ENCODE measurements at regions not wholly inside any gene's neighbourhood (a gene's known extent, or its start where the extent isn't known, plus 50 kb on each side); places are given as distances from the start of the nearest gene placed in this dataset.

GRCh38 chr5:92835712-92836111 lies 745.3 kb downstream of the NR2F1-AS1 start:
- TF ChIP-seq POLR2AphosphoS5 (IDR thresholded peaks at IDR 0.05; ENCODE audit: insufficient read depth, low read depth, low read length): no peak
- TF ChIP-seq, protein P1, sequence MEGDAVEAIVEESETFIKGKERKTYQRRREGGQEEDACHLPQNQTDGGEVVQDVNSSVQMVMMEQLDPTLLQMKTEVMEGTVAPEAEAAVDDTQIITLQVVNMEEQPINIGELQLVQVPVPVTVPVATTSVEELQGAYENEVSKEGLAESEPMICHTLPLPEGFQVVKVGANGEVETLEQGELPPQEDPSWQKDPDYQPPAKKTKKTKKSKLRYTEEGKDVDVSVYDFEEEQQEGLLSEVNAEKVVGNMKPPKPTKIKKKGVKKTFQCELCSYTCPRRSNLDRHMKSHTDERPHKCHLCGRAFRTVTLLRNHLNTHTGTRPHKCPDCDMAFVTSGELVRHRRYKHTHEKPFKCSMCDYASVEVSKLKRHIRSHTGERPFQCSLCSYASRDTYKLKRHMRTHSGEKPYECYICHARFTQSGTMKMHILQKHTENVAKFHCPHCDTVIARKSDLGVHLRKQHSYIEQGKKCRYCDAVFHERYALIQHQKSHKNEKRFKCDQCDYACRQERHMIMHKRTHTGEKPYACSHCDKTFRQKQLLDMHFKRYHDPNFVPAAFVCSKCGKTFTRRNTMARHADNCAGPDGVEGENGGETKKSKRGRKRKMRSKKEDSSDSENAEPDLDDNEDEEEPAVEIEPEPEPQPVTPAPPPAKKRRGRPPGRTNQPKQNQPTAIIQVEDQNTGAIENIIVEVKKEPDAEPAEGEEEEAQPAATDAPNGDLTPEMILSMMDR (IDR thresholded peaks at IDR 0.05; ENCODE audit: extremely low read depth in 1 of 2, insufficient read depth in 1 of 2, low read depth in 1 of 2, low read length in 2 of 2): no peak
- no peak for TF ChIP-seq POLR2A (IDR thresholded peaks at IDR 0.05; ENCODE audit: low read depth, low read length)
- TF ChIP-seq MYC (IDR thresholded peaks at IDR 0.05; ENCODE audit: low read depth, low read length): no peak
- no peak for TF ChIP-seq FOS (IDR thresholded peaks at IDR 0.05; ENCODE audit: borderline replicate concordance, insufficient read depth, low read length)
- no peak for TF ChIP-seq EZH2 (IDR thresholded peaks at IDR 0.05; ENCODE audit: borderline replicate concordance, low read depth, low read length, severe bottlenecking)
- no peak for TF ChIP-seq MAX (IDR thresholded peaks at IDR 0.05; ENCODE audit: insufficient read depth, insufficient read length)
- no peak for TF ChIP-seq JUN (IDR thresholded peaks at IDR 0.05; ENCODE audit: borderline replicate concordance, insufficient read depth, insufficient read length, low read depth)

All from endothelial cell of umbilical vein (primary cell).